GM18520 (cell line): ENCODE measurements at regions not wholly inside any gene's neighbourhood (a gene's known extent, or its start where the extent isn't known, plus 50 kb on each side); places are given as distances from the start of the nearest gene placed in this dataset.
"Not testable (repeated sequence)": the region's sequence is repeated elsewhere in the genome, so short reads cannot be mapped to it uniquely, and the experiment has no call there.

Source experiments
- ATAC-seq: cut with Tn5 transposase; IDR thresholded peaks from one replicate; pipeline ENCODE4 v1.9.1; 2021; ENCODE audit not compliant: unreplicated experiment

DNA sequence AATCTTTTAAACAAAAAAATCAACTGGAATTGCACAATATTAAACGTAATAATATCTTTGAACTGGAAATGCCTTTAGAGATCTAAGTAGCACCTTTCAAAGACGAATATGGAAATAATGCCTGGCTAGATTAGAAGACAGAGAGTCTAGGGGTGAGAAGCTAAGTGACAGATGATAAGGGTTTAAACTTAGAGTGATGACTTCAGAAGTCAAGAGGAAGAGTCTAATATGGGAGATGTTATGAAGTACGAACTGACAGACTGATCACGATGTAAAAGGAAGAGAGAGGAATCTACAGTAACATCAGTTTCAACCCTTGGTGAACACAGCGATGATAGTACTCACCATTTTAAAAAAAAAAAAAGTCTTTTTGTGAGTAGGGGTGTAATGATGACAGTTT is 57.9 kb downstream of the HINT1 start:
- ATAC-seq, result no peak

DNA sequence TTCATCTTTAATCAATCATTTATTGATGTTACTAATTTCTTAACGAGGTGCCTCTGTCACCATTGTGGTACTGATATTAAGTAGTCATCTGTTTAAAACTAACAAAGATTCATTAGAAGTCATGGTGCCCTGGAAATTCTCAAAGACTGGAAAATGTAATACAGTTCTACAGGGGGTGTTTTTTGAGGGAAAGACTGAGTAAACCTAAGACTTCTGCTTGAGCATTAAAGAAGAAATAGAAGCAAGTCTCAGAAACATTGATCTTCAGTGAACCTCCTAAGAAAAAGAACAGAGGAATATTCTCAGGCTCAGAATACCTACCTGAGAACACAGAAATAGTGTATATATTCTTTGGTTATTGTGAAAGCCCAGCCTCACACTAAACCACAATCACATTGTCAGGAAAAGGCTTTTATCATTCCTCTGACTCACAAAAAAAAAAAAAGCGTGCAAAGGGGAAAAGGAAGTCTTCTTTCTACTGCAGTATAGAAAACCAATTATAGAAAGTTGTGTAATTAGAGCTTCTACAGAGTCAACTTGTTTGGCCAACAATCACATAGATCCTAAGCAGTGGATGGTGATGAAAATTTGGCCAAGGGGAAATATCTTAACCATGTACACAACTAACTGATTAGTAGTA is 60.8 kb downstream of the HINT1 start:
- ATAC-seq, result no peak

DNA sequence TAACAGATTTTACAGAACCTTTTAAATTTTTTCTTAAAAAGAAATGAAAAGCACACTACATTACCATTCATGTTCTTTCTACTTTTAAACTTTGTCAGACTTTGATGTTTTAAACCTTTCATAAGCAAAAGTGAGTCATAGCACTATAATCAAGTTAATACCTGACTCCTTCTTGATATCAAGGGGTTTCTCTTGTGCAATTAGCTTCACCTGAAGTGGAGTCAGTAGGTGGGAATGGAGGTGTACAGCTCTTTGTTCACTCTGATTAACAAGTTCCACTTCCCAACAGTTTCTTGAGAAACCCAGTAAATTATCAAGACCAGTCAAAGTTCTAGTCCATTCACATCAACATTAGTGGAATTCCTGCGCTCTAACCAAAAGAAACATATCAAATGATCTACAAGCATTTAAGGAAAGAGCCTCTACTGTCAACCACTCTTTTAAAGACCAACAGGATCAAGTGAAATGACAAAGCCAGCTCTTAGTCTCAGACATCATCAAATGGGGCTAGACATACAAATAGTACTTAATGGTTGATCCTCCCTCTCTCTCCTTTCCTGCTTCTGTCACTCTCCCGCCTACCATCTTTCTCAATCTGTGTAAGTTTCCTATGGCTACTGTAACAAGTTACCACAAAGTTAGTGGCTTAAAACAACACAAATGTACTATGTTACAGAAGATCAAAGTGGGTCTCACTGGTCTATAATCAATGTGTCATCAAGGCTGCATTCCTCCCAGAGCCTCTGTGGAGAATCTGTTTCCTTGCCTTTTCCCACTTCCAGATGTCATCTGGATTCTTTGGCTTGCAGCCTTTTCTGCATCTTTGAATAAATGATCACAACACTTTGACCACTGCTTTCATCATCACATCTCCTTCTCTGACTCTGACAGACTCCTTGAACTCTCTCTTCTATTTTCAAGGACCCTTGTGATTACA is 68.0 kb downstream of the HINT1 start:
- no peak for ATAC-seq

GRCh38 chr5:131095561-131095960 is 69.5 kb downstream of the HINT1 start:
- ATAC-seq, result not testable (repeated sequence)

- ATAC-seq, result no peak
Measured at GRCh38 chr5:131084436-131084835, 80.6 kb downstream of the HINT1 start.

- ATAC-seq, result no peak
Measured at GRCh38 chr5:131081913-131082488, 83.1 kb downstream of the HINT1 start.

DNA sequence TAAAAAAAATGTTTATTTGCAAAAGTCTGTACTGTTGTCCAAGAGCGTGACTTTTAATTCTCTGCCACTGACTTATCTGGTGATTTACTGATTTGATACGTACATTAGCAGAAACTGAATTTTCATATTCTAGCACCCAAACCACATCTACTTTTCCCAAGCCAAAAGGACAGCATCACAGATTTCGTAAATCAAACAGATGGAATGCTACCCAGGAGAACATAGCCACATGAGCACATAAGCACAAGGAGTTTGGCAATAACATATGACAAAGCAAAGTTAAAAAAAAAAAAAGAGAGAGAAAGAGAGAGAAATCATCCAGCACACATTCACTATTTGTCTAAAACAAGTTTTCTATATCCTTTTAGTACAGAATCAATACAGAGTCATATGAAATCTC is 83.7 kb downstream of the HINT1 start:
- no peak for ATAC-seq

DNA sequence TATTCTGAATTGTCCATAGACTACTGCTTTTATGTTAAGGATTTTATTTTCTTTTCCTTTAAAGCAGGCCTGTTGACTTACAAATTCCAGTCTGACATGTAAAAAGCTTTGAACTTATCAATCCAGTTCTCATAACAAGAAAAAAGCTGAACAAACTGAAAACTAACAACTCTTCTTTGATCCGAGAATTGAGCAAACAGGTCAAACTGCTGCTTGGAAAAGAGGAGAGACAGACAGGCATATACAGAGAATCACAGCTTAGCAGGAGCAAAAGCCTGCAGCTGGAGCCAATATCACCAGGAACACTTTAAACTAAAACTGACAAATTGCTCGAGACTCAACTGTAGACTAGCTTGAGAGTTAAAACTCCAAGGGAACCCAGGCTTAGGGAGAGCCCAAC is 85.8 kb downstream of the HINT1 start:
- no peak for ATAC-seq

DNA sequence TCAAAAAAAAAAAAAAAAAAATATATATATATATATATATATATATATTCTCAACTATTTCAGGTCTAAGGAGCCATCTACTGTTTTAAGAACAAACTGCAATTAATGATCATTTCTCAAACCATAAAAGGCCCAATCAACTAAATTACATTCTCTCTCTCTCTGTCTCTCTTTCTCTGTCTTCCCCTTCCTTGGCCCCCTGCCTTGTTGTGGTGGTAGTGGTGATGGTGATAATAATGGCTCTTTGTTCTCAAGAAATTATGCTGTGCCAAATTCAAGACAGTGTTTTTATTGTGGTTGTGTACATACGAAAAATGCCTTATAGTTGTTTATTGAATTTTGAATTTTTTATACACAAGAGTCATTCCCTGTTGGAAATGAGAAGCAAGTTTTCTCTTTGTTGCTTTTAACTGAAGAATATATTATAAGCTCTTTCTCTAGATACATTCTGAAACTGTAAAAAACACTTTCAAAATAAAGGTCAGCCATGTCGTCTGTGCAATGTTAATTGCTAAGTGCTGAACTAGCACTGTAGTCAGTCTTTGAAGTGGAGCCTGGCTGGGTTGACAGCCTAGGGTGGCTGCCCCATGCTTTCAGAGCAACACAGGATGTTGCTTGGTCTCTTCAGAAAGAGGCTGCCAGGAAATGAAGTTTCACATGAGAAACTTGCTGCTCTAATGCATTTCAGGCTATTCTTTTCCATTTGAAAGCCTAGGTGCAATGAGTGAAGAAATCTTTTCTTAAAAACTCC is 96.0 kb downstream of the HINT1 start:
- ATAC-seq, result peak; percentile 88

DNA sequence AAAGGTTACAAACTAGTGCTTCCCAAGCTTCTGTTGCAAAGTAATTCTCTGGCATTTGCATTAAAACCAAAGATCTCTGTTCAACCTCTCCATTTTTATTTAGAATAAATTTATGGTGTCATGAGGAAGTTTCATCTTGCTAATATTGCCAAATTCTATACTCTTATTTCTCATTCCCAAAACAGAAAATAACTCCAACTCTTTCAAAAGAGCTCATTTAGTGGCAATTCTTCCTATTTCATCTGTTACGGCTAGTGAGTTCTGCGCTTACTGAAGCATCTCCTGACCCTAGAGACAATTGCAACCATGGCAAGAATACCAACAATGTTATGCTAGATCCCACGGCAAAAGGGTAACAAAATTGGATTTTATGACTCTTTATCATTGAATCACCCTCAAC is 97.0 kb downstream of the HINT1 start:
- no peak for ATAC-seq

GRCh38 chr5:131067636-131068035 is 97.4 kb downstream of the HINT1 start:
- ATAC-seq, result no peak

GRCh38 chr5:131064669-131065371 is 100.2 kb downstream of the HINT1 start:
- ATAC-seq, result no peak

- no peak for ATAC-seq
Measured at GRCh38 chr5:131042021-131042789, 122.9 kb downstream of the HINT1 start.

DNA sequence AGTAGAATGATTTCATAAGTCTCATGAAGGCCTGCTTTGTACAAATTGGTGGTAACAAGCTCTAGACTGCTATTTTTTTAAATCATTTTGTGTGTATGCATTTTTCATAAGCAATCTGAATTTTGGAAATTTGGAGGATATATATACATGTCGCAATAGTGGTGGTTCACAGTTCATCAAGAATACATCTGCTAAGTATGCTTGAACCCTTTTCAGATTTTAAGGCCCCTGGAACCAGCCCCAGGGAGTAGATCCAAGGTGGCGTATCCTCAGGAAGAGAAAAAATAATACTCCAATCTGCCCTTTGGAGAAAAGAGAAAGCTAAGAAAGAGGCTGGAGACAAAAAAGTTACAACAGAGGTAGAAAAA is 141.6 kb downstream of the HINT1 start:
- no peak for ATAC-seq

DNA sequence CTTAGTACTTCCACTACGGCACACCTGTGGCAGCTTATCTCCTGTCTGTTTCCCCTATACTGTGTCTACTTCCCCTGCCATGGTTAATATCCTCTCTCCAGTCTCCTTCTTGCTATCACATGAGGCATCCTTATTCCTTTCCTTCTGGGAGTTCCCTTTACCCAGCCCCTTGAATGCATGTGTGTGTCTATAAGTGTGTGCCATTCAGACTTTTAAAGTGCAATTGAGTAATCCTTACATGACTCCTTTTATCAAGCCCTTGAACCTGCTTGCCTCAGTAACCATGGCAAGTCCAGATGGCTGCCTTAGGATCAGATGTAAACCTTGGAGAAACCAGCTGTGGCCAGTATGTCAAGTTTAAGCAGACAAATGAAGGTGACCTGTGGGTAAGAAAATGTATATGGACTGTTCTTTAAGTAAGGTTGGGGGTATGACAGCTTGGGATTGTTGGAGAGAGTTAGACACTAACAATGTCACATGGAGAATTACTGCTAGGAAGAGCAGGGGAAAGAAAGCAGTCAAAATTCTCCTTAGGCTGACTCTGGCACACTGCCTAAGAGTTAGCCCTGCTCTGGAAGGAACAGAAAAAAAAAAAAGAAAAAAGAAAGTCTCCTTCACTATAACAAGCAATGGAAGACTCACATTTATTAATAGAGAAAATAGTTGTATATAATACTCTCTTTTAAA is 142.1 kb downstream of the HINT1 start:
- ATAC-seq, result no peak

DNA sequence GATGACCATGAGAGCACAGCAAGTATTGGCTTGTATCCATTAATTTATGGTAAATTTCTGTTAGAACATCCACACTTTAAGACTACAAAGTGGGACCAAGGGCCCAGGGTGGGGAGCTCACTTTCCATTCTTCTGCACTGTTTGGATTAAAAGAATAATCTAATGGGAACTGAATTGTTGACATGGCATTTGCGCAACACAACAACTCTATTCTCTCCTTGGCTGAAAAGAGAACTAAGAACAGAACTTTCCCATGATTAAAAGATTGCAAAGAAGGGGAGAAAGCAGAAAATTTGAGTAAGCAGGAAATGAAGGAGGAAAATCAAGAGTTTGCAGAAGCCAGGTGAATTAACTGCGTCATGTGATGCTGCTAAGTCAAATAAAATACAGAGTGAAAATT is 143.4 kb downstream of the HINT1 start:
- no peak for ATAC-seq

- ATAC-seq, result no peak
Measured at GRCh38 chr5:131019601-131020315, 145.3 kb downstream of the HINT1 start.

- ATAC-seq, result no peak
Measured at GRCh38 chr5:131019111-131019510, 145.9 kb downstream of the HINT1 start.

DNA sequence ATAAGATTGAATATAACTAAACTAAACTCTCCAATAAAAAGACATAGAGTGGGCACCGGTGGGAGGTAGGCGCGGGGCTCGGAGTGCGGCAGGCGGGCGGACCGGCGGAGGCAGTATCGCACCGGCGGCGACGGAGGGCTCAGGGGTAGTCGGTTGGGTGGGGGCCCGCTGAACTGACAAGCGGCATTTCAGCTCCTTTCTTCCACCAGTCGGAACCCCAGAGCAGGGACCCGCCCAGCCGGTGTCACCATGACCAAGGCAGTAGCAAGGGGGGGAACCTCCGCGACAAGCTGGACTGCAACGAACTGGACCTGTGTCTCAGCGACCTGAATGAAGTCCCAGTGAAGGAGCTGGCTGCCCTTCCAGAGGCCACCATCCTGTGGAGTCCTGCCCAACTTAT is 156.7 kb downstream of the HINT1 start:
- no peak for ATAC-seq
